Glomerular visceral epithelial cell (primary cell): ENCODE measurements at regions not wholly inside any gene's neighbourhood (a gene's known extent, or its start where the extent isn't known, plus 50 kb on each side); places are given as distances from the start of the nearest gene placed in this dataset.

Experiments
- DNase-seq: peaks from one replicate; pipeline ENCODE4 v3.0.0-alpha.2; 2016; ENCODE audit errors: extremely low spot score

DNA sequence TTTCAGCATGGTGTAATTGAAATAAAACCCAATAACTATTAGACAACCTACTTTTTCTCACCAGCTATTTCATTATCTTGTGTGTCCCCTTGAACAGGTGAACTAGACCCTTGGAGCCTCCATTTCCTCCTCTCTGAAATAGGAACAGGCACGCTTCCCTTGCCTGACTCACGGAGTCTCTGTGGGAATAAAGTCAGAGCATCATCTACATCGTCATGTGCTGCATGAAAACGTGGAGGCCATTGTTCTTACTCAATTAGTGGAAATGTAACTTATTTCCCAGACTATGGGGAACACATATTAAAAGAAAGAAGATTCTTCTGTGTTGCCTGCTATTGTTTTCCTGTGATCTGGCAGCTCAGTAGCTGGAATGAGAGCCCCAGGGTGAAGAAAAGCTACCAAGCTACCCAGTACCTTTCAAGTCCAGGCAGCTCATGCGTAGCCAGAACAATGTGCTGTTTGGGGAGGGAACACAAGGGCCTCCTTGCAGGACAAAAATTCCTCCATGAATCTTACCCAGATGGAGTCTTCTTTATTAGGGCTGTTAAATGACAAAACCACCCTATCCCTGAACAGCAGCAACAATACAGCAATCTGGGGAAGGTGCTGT is 59.8 kb downstream of the SOX11 start:
- DNase-seq, result no peak

DNA sequence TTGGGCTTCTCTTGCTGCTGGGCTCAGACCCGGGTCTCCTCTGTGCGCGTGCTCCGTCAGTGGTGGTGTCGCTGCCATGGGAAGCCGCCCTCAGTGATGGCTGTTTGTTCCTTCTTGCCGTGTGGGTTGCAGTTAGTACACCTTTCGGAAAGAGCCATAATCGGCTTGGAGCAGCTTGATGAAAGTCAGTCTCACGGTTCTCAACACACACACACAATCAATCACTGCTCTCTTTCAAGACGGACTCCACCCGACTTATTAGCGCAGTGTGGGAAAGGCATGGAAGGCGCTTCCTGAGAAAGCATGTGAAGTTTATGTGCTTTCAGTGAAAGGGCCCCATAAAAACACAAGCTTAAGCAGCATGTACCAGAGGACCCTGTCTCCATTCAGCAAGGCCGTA is 64.1 kb downstream of the SOX11 start:
- no peak for DNase-seq

DNA sequence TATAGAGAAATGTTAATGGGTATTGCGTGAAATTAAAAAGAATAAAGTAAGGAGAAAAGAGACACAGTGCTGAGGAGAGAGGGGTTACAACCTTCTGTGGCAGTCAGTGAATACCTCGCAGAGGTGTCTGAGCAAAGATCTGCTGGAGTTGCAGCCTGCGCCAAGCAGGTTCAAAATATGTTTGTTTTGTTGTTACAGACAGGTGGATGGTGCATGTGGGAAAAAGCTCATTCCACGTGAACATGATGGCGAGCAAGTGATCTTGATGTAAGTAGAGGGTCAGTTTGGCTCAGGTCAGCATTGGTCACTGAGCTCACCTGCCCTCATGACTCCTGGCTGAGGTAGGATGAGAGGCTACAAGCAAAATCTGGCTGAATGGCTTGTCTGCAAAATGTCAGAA is 66.2 kb downstream of the SOX11 start:
- DNase-seq, result no peak

DNA sequence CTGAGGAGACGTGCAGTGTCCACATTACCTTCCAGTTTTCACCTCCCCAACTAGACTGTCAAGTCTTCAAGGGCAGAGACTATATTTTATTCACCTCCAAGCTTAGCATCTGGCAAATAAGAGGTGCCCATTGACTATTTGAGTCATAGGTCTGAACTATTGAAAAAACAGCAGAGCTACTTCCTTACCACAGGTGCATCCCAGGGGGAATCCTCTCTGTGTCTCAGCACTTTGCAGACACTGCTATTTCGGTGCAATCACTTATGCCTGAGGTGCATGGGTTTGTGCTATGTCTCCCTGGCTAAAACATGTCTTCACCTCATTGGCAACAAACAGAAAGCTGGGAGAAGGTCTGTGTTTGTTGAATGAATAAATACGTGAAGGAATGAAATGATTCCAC is 67.8 kb downstream of the SOX11 start:
- no peak for DNase-seq

DNA sequence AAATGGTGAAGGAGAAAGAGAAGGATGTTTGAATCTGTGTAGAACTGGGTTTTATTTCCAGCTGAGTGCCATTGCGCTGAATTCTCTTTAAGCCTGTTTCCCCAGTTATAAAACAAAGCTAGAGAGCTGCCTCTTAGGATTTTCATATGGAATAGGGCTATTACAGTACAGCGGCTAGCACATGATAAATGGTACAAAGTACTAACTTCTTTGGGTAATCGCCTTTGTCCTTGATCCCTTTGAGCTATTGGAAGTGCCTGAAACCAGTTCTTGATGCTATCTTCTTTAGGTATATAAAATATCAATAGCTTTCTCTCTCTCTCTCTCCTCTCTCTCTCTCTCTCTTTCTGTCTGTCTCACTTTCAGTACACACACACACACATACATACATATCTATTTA is 71.3 kb downstream of the SOX11 start:
- DNase-seq, result no peak

DNA sequence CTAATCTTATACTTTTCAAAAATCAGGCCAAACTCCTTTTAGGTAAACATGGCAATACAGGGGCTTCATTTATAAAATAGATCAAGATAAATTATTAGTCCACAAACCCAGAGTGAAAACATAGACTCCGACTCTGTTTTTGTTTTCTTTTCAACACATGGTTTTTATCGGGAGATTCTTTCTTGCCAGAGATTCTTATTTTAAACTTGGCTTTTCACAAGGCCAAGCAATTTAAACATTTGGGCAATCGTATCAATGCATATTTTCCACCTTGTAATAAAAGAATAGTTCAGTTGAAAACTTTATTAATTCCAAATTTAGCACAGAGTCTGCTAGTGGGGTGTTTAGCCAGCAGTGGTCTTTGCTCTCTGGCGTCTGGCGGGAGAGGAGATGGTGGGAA is 71.9 kb downstream of the SOX11 start:
- DNase-seq, result no peak

DNA sequence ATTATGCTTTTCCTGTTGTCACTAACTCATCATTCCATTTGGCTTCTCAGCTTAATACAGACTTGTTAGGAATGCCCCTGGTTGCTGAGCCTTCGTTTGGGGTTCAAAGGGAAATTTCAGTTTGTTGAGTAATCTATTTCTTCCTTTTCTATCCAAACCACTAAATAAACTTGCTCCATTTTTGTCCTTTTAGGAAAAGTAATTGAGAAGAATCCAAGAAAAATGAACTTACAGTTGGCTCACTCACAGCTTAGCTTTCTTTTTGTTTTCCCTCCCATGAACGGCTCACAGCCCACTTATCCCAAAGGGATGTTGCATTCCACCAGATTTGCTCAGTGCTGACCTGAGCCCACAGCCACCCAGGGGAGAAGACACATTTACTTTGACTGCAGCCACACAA is 73.9 kb downstream of the SOX11 start:
- DNase-seq, result no peak

DNA sequence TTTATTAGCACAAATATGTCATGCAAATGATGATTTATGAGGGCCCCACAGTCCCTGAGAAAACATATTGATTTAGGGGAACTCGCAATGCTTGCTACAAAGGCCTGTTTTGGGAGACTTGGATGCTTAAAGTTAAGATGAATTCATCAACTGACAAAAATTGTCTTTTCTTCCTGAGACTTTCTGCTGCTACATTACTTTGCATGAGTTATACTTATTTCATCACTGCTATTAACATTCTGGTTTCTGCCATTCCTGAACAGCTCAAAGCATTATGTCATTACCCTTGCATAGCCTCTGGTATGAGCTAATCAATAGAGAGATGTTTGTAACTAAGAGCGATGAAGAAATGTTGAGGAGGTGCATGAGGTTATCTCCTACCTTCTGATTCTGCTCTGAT is 74.4 kb downstream of the SOX11 start:
- no peak for DNase-seq

DNA sequence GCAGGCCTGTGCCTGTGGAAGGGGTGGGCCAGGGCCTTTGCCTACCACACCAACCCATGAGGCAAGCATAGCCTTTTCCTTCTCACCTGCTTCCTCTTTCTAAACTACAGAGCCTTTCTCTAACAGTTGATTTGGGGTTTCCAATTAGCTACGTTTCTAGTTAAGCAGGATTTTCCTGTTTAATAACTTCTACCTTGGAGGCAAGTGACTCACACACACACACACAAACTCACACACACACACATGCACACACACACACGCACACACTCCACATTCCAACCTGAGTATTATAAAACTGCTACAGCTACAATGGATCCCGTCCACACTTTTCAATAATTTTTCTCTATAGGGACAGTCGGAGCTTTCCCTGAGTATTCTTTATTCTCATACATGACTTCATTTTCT is 84.9 kb downstream of the SOX11 start:
- DNase-seq, result no peak

DNA sequence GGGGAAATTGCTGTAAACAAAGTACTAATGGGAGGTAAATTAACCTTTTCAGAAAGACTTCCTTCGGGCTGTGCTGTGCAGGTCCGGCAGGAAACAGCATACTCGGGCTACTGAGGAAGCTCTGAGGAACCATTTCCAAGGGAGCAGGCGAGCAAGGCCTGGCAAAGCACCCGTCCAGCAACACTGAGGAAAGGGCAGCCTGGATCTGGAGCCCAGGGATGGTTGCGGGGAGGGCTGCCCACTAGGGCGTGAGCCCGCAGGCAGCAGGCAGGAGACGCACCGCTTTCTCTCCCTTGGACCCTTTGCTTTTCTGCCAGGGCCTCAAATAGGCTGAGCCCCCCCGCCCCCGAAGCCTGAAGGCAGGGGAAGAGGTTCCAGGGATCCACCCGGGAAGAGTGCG is 89.5 kb downstream of the SOX11 start:
- DNase-seq, result no peak

DNA sequence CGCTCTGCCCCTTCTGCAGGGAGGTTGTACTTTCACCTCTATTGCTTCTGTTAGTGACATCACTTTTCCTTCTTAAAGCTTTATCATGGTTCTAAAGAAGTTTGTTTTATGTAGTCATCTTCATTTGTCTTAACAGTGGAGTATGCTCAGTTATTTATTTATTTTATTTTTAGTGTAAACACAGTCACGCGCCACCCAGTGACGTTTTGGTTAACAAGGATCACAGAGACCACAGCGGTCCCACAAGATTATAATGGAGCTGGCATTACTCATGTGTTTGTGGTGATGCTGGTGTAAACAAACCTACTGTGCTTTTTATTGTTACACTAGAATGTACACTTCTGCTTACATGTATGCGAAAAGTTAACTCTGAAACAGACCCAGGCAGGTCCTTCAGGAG is 89.9 kb downstream of the SOX11 start:
- DNase-seq, result no peak

DNA sequence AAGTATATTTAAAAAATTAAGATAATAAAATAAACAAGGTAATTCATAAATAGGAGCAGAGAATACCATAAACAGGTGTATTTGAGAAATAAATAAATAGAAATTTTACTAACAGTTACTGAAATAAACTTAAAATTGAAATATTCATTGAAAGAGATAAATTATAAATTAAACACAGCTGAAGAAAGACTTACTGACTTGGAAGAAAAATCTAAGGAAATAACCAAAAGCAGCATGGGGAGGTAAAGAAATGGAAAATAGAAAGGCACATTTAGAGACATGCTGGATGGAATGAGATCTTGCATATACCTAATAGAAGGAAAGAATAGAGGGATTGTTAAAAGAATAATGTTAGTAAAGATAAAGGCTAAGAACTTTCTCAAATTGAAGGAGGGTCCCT is 96.3 kb downstream of the SOX11 start:
- DNase-seq, result no peak

DNA sequence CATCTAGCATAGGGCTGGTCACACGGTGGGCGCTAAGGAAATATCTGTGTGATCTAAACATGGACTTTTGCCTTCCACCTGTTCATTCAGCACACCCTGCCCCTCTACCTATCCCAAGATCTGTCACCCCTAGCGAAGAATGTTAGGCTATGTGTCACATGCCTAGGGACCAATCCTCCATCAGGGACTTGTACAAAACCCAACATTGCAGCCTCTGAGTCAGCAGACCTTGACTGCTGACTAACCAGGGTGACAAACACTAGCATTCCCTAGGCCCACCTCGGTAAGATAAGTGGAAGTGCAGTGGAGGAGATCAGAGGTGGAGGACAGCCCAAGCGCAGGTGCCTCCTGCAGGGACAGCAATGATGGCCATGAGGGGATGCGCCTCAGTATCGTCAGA is 99.2 kb downstream of the SOX11 start:
- no peak for DNase-seq

DNA sequence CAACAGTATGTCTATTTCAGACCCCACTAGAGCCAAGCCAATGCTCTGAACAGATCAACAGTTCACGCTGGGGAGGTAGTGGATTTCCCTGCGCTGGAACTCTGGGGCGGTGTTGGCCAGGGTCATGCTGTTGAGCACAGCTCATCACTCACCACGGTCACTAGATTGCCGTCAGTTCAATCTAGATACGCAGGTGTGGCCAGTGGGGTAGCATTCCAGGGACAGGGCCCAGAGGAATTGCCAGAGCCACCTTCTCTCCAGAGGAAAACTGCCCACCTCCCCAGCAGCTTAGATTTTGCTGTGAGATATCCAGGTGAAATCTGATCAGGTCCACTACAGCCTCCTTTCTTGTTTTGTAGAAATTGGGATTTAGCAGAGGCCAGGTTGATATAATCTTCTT is 101.8 kb downstream of the SOX11 start:
- no peak for DNase-seq

DNA sequence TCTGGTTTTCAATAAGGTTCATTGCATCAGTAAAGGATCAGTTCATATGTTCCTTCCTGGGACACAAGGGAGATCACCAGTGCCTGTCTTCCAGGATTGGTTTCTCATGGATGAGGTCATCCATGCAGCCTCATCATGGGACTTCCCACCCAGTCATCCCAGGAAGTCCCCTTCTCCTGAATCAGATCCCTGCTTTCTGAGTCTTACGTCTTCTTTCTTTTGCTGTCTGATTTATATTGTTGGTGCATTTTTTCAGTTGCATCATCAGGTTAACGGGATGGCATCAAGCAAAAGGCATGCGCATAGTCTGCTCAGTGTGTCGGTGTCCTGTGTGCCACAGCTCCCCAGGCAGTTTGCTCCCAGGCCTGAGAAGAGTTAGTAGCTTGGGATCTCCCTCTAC is 105.9 kb downstream of the SOX11 start:
- DNase-seq, result no peak

DNA sequence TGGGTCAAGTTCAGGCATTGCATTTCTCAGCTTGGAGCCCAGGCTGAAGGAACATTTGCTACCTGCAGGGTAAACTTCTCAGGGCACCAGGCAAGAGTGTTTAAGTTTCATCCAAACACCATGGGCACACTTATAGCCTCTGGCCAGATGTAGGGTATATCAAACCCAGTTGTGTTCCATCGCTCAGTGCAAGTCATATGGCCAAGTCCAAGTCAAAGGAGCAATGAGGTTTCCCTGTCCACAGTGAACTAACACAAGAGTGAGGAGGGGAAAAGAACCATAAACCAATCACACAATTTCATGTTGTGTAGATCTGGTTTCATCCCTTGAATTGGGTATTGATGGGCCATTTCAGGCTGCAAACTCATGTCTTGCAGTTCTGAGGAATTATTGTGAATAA is 107.2 kb downstream of the SOX11 start:
- no peak for DNase-seq

DNA sequence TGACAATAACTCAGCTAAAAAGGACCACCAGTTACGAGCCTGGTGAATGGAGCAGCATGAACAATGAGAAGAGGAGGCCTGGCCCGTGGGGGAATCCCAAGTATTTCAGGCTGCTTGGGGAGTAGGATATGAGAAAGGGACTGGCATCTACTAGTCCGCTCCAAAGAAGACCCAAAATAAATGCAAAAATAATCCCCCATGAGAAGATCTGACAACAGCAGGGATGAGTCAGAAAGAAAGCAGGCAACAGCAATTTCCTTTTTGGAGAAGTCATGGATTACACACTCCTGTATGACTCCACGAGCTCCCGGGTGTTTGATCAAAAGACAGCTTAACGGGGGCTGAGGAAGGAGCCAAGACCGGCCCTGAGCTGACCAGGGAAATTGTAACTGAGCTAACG is 111.4 kb downstream of the SOX11 start:
- no peak for DNase-seq

DNA sequence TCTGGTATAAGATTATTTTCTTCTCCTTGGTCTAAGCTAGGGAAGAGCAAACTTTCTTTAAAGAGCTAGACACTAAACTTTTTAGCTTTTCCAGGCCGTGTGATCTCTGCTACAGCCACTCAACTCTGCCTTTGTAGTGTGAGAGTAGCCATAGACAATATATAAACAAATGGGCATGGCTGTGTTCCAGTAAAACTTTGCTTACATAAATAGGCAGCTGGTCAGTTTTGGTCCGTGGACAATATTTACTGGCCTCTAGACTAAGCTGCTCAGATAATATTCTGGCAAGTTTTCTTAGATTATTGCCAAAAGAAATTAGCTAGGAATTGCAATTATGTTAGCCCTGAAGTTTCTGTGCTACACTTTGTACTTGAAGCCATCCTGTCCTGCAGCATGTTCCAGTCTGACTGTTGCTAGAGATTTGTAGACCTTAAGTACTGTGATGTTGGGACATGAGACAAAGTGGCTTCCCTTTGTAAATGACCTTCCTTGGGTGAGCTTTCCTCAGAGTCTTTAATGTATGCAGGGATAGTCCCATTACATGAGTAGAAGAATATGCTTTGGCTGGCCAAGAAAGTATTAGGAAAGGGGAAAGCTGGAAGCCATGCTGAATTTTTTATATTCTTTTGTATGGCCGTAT is 126.9 kb downstream of the SOX11 start:
- no peak for DNase-seq

DNA sequence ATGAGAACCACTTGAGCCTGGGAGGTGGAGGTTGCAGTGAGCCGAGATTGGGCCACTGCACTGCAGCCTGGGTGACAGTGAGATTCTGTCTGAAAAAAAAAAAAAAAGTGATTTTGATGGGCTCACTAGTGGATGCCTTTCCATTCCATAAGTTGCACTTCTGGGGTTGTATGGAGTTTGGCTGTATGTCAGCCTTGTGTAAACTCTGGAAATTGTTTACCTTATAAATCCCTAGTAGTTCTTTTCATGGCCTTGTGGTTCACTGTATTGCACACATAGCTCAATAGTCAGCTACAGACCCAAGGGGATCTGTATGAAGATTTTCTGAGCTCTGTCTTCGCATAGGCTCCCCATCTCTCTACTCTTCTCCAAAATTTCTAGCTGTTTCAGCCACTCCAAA is 131.9 kb downstream of the SOX11 start:
- DNase-seq, result no peak

DNA sequence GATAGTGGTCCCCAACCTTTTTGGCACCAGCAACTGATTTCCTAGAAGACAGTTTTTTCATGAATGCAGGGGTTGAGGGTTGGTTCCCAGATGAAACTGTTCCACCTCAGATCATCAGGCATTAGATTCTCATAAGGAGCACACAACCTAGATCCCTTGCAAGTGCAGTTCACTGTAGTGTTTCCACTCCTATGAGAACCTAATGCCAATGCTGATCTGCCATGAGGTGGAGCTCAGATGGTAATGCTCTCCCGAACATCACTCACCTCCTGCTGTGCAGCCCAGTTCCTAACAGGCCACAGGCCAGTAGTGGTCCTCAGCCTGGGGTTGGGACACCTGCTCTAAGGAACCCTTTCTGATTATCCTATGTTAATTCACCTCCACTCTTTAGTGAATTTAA is 133.5 kb downstream of the SOX11 start:
- no peak for DNase-seq

DNA sequence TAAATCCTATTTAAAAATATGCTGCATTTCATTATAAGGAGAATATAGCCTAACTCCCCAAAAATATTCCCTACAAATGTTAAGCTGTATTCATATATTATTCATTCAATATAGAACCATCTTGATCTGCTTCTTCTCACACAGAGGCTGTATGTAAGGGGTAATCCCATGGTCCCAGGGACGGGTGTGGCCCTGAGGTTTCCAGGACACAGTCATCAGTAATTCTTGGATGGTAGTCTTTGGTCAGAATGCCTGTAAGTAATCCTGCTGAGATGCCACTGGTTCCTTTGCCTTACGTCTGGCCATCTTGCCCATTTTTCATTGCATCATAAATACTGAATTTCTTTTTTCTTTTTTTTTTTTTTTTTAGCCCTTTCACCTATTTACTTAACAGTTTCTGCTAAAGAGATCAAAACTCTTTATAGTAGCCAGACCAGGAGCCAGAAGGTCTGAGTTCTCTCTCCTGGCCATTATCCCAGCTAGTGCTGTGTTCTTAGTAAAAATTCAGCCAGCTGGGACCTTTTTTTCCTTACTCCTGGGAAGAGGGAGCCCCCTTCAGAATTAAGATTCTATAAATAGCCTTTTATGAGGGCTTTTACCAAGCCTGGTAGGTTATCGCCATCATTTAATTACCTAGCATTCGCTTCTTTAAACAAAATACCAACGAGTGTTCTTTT is 134.9 kb downstream of the SOX11 start:
- no peak for DNase-seq

DNA sequence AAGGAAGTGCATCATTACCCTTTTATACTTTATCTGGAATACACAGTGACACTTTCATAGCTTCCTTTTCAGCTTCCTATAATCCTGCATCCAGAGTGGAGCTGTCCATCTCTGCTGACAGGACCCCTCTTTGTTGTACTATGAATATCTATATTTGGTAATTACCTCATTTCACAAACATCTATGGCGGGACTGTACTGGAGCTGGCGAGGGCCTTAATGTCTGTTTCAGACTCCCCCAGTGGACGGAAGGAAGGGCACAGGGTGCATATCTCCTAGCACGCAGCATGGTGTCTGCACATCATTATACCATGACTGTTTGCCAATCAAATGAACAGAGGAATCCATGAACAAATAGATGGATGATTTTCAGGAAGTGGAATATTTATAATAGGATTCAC is 142.3 kb downstream of the SOX11 start:
- DNase-seq, result no peak

DNA sequence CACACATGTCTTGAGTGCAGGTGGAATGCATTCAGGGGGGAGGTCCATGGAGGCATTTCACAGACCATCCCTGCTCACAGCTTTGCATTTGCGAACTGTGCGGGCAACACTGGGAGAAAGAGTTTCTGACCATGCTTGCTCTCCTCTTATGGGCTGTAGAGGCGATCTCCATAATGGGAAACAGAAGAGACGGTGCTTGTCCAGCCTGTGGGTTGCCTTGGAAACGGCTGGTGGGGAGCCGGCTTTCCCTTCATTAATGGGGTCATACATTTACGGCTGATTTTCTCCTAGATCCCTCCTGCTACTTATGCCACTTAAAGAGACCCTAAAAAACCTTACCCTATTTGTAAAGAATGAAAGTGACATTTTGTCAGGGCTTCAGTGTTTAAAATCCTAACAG is 147.4 kb downstream of the SOX11 start:
- DNase-seq, result no peak

DNA sequence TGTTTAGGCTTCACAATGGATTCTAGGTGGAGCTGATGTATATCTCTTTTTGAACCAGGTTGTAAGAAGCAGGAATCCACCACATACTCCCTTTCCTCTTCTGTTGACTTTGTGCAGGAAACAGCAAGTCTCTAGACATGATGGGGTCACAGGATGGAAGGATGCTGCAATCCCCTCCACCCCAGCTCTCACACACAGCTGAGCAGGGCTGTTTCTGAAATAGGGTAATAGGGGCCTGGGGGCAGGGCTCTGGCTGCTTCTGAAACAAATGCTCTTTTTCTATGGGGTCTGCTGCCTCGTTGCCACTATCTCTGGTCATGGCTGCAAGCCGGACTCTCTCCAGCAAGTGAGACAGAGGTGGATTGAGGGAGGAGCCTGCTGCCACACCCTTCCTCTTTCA is 148.9 kb downstream of the SOX11 start:
- no peak for DNase-seq
